HG03196 (cell line): ENCODE measurements at regions not wholly inside any gene's neighbourhood (a gene's known extent, or its start where the extent isn't known, plus 50 kb on each side); places are given as distances from the start of the nearest gene placed in this dataset.
A peak's percentile ranks its signal among the peaks of the same experiment; 100 is the strongest.

ENCODE experiments used
- ATAC-seq: cut with Tn5 transposase; IDR thresholded peaks from one replicate; pipeline ENCODE4 v1.9.1; 2021; ENCODE audit not compliant: unreplicated experiment

- ATAC-seq, result no peak
Observed at GRCh38 chr11:110802162-110802561, 89.9 kb upstream of the ARHGAP20 start.

- no peak for ATAC-seq
Observed at GRCh38 chr11:110801328-110801727, 89.1 kb upstream of the ARHGAP20 start.

GRCh38 chr11:110798201-110798900 is 86.1 kb upstream of the ARHGAP20 start:
- ATAC-seq, result no peak

- peak; percentile 90 for ATAC-seq
Observed at GRCh38 chr11:110797453-110797852, 85.2 kb upstream of the ARHGAP20 start.

GRCh38 chr11:110795112-110795624 is 82.9 kb upstream of the ARHGAP20 start:
- no peak for ATAC-seq

- no peak for ATAC-seq
Observed at GRCh38 chr11:110793556-110793955, 81.3 kb upstream of the ARHGAP20 start.

GRCh38 chr11:110791621-110792020 is 79.4 kb upstream of the ARHGAP20 start:
- no peak for ATAC-seq

- no peak for ATAC-seq
Observed at GRCh38 chr11:110787680-110788079, 75.4 kb upstream of the ARHGAP20 start.

- no peak for ATAC-seq
Observed at GRCh38 chr11:110786226-110786902, 74.1 kb upstream of the ARHGAP20 start.

GRCh38 chr11:110785398-110785797 is 73.2 kb upstream of the ARHGAP20 start:
- no peak for ATAC-seq

- no peak for ATAC-seq
Observed at GRCh38 chr11:110782616-110783015, 70.4 kb upstream of the ARHGAP20 start.

- ATAC-seq, result no peak
Observed at GRCh38 chr11:110779108-110779507, 66.9 kb upstream of the ARHGAP20 start.

GRCh38 chr11:110778343-110778742 is 66.1 kb upstream of the ARHGAP20 start:
- no peak for ATAC-seq

GRCh38 chr11:110777775-110778174 is 65.5 kb upstream of the ARHGAP20 start:
- ATAC-seq, result no peak

- no peak for ATAC-seq
Observed at GRCh38 chr11:110776081-110776480, 63.8 kb upstream of the ARHGAP20 start.

- no peak for ATAC-seq
Observed at GRCh38 chr11:110774138-110775014, 62.1 kb upstream of the ARHGAP20 start.

GRCh38 chr11:110773442-110773841 is 61.2 kb upstream of the ARHGAP20 start:
- no peak for ATAC-seq

- no peak for ATAC-seq
Observed at GRCh38 chr11:110772863-110773262, 60.6 kb upstream of the ARHGAP20 start.

GRCh38 chr11:110766316-110766715 is 54.1 kb upstream of the ARHGAP20 start:
- ATAC-seq, result no peak

GRCh38 chr11:110764485-110764884 is 52.2 kb upstream of the ARHGAP20 start:
- no peak for ATAC-seq

- ATAC-seq, result no peak
Observed at GRCh38 chr11:110763249-110764011, 51.2 kb upstream of the ARHGAP20 start.
